ENCODE measurements at regions not wholly inside any gene's neighbourhood (a gene's known extent, or its start where the extent isn't known, plus 50 kb on each side); places are given as distances from the start of the nearest gene placed in this dataset.

DNA sequence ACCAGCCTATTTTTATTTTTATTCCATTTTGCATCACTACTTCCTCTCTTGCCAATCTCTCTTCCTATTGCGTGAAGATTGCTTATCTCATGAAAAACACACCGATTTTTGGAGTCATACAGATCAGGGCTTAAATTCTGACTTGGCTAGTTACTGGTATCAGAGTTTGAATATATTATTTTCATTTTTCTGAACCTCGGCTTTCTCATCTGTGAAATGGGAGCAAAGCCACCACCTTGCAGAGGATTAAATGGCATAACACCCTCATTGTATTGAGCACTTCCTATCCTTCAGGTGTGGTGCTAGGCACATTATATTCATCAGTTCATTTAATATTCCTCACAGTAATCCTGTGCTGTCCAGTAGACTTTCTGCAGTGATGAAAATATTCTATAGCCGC lies 208.8 kb downstream of the HAPSTR1 start:
- Histone ChIP-seq H3K9me1 (replicated peaks; ENCODE audit: control insufficient read depth, extremely low read depth, insufficient read depth, low read length) (no peaks in the 10 kb centered on the region), H3K4me3 (replicated peaks in 1 of 3; ENCODE audit: insufficient read depth in 1 of 3, low read depth in 1 of 3, low read length in 3 of 3) (no peak overlapping the region), H2AFZ (ENCODE audit: low read depth, low read length) (no peak overlapping the region), H3K4me2 (ENCODE audit: insufficient read depth, low read length) (no peak overlapping the region), H3K27me3 (ENCODE audit: control insufficient read depth in 2 of 2, insufficient read depth in 2 of 2, low read length in 2 of 2) (no peaks in the 10 kb centered on the region), H3K79me2 (ENCODE audit: control insufficient read depth, insufficient read depth, low read length) (no peaks in the 10 kb centered on the region), H3K9me3 (replicated peaks; ENCODE audit: control insufficient read depth, insufficient read depth, low read length) (no peaks in the 10 kb centered on the region), H4K20me1 (replicated peaks; ENCODE audit: control insufficient read depth, extremely low read depth, insufficient read depth, low read length) (no peaks in the 10 kb centered on the region), H3K9ac (replicated peaks; ENCODE audit: extremely low read depth, insufficient read depth, low read length) (no peak overlapping the region), H3K36me3 (ENCODE audit: control insufficient read depth in 2 of 2, extremely low read depth in 1 of 2, insufficient read depth in 2 of 2, low read length in 2 of 2) (no peaks in the 10 kb centered on the region), H3K27ac (ENCODE audit: insufficient read depth, low read depth, low read length) (no peak overlapping the region), H3K4me1 (ENCODE audit: control insufficient read depth, extremely low read depth, insufficient read depth, low read length) (no peaks in the 10 kb centered on the region)
- intact Hi-C loops (cut with micrococcal nuclease): no loop called here
- dilution Hi-C loops (cut with MboI; ENCODE audit: extremely low pct_ligation_motif_present, low sequenced_read_pairs): no loop called here
- POLR2A ChIA-PET: no interaction called here
- DNase-seq (ENCODE audit: low read depth, low spot score): no peak
- TF ChIP-seq, protein P1, sequence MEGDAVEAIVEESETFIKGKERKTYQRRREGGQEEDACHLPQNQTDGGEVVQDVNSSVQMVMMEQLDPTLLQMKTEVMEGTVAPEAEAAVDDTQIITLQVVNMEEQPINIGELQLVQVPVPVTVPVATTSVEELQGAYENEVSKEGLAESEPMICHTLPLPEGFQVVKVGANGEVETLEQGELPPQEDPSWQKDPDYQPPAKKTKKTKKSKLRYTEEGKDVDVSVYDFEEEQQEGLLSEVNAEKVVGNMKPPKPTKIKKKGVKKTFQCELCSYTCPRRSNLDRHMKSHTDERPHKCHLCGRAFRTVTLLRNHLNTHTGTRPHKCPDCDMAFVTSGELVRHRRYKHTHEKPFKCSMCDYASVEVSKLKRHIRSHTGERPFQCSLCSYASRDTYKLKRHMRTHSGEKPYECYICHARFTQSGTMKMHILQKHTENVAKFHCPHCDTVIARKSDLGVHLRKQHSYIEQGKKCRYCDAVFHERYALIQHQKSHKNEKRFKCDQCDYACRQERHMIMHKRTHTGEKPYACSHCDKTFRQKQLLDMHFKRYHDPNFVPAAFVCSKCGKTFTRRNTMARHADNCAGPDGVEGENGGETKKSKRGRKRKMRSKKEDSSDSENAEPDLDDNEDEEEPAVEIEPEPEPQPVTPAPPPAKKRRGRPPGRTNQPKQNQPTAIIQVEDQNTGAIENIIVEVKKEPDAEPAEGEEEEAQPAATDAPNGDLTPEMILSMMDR (IDR thresholded peaks at IDR 0.05; ENCODE audit: extremely low read depth in 1 of 2, insufficient read depth in 1 of 2, low read depth in 1 of 2, low read length in 2 of 2): no peak
- no peak for TF ChIP-seq FOS (IDR thresholded peaks at IDR 0.05; ENCODE audit: borderline replicate concordance, insufficient read depth, low read length)
- TF ChIP-seq EZH2 (IDR thresholded peaks at IDR 0.05; ENCODE audit: borderline replicate concordance, low read depth, low read length, severe bottlenecking): no peak
- TF ChIP-seq, protein P2, sequence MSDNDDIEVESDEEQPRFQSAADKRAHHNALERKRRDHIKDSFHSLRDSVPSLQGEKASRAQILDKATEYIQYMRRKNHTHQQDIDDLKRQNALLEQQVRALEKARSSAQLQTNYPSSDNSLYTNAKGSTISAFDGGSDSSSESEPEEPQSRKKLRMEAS (IDR thresholded peaks at IDR 0.05; ENCODE audit: insufficient read depth, insufficient read length): no peak
- TF ChIP-seq JUN (IDR thresholded peaks at IDR 0.05; ENCODE audit: borderline replicate concordance, insufficient read depth, insufficient read length, low read depth): no peak
- TF ChIP-seq GATA2 (IDR thresholded peaks at IDR 0.05; ENCODE audit: insufficient read depth, insufficient read length, low read depth, low read length): no peak
- no peak for TF ChIP-seq POLR2AphosphoS5 (IDR thresholded peaks at IDR 0.05; ENCODE audit: insufficient read depth, low read depth, low read length)
- TF ChIP-seq MYC (IDR thresholded peaks at IDR 0.05; ENCODE audit: low read depth, low read length): no peak
- TF ChIP-seq POLR2A (IDR thresholded peaks at IDR 0.05; ENCODE audit: low read depth, low read length): no peak
- no TSS peak for BruUV-seq (replicated peaks)
- CTCF ChIA-PET: no interaction called here
- no peak for FAIRE-seq
